Bronchial epithelial cell (primary cell): ENCODE measurements at regions not wholly inside any gene's neighbourhood (a gene's known extent, or its start where the extent isn't known, plus 50 kb on each side); places are given as distances from the start of the nearest gene placed in this dataset.

Experiments
- DNase-seq: peaks from one replicate; pipeline ENCODE4 v3.0.0-alpha.2; 2010; ENCODE audit warnings: low read depth
- FAIRE-seq: peaks from 2 replicates; lab custom pipeline; 2011; peaks lifted over from hg19 to GRCh38; lab: Jason Lieb, UNC
- H3K27me3 ChIP-seq: 2 replicates; pipeline ENCODE4 v1.5.1; 2011; ENCODE audit warnings: low read length; ENCODE audit not compliant: control insufficient read depth, insufficient read depth
- H3K36me3 ChIP-seq: 2 replicates; pipeline ENCODE4 v1.5.1; 2011; ENCODE audit warnings: low read length; ENCODE audit not compliant: control insufficient read depth, insufficient read depth
- H3K4me3 ChIP-seq: 2 replicates; pipeline ENCODE4 v1.5.1; 2011; ENCODE audit warnings: mild to moderate bottlenecking, low read depth, low read length, control low read depth
- CTCF ChIP-seq: IDR thresholded peaks from 2 replicates; pipeline ENCODE4 v1.5.1; 2011; ENCODE audit warnings: mild to moderate bottlenecking, moderate library complexity, low read length, control low read depth, inconsistent platforms; ENCODE audit not compliant: insufficient read depth, severe bottlenecking

GRCh38 chr15:88389120-88389519 lies 78.1 kb downstream of the MRPL46 start:
- FAIRE-seq (no peak), DNase-seq (no peak)
- H3K4me3 ChIP-seq: no peak overlapping the region
- H3K27me3 ChIP-seq: no peaks in the 10 kb centered on the region
- no peak for TF ChIP-seq CTCF
- H3K36me3 ChIP-seq: no peaks in the 10 kb centered on the region

- FAIRE-seq (no peak), DNase-seq (no peak)
- H3K27me3 ChIP-seq: no peaks in the 10 kb centered on the region
- no peaks in the 10 kb centered on the region for H3K36me3 ChIP-seq
- TF ChIP-seq CTCF: no peak
- H3K4me3 ChIP-seq: no peak overlapping the region
Observed at GRCh38 chr15:88388686-88389085, 78.5 kb downstream of the MRPL46 start.

- no peaks in the 10 kb centered on the region for H3K36me3 ChIP-seq
- no peak for TF ChIP-seq CTCF
- FAIRE-seq (peak; percentile 55), DNase-seq (peak; percentile 42)
- H3K4me3 ChIP-seq: no peak overlapping the region
- no peaks in the 10 kb centered on the region for H3K27me3 ChIP-seq
Observed at GRCh38 chr15:88385078-88385700, 82.0 kb downstream of the MRPL46 start.

GRCh38 chr15:88383354-88383753 lies 83.8 kb downstream of the MRPL46 start:
- Histone ChIP-seq H3K36me3 (no peaks in the 10 kb centered on the region), H3K4me3 (no peak overlapping the region), H3K27me3 (no peaks in the 10 kb centered on the region)
- FAIRE-seq (no peak), DNase-seq (no peak)
- no peak for TF ChIP-seq CTCF

- TF ChIP-seq CTCF: no peak
- no peaks in the 10 kb centered on the region for H3K27me3 ChIP-seq
- no peak overlapping the region for H3K4me3 ChIP-seq
- H3K36me3 ChIP-seq: no peaks in the 10 kb centered on the region
- FAIRE-seq (no peak), DNase-seq (no peak)
Observed at GRCh38 chr15:88382482-88382983, 84.7 kb downstream of the MRPL46 start.

GRCh38 chr15:88378188-88378637 lies 89.0 kb downstream of the MRPL46 start:
- Histone ChIP-seq H3K27me3 (no peaks in the 10 kb centered on the region), H3K36me3 (no peaks in the 10 kb centered on the region), H3K4me3 (no peak overlapping the region)
- no peak for DNase-seq
- TF ChIP-seq CTCF: no peak
- no peak for FAIRE-seq
